ENCODE measurements at regions not wholly inside any gene's neighbourhood (a gene's known extent, or its start where the extent isn't known, plus 50 kb on each side); places are given as distances from the start of the nearest gene placed in this dataset.

DNA sequence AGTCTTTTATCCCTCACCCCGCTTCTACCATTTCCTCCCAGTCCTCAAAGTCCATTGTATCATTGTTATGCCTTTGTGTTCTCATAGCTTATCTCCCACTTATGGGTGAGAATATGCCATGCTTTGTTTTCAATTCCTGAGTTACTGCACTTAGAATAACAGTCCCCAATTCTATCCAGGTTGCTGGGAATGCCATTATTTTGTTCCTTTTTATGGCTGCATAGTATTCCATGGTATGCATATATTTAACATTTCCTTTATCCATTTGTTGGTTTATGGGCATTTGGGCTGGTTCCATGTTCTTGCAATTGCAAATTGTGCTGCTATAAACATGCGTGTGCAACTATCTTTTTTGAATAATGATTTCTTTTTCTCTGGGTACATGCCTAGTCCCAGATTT is 114.9 kb downstream of the VPREB1 start:
- TF ChIP-seq, protein P1, sequence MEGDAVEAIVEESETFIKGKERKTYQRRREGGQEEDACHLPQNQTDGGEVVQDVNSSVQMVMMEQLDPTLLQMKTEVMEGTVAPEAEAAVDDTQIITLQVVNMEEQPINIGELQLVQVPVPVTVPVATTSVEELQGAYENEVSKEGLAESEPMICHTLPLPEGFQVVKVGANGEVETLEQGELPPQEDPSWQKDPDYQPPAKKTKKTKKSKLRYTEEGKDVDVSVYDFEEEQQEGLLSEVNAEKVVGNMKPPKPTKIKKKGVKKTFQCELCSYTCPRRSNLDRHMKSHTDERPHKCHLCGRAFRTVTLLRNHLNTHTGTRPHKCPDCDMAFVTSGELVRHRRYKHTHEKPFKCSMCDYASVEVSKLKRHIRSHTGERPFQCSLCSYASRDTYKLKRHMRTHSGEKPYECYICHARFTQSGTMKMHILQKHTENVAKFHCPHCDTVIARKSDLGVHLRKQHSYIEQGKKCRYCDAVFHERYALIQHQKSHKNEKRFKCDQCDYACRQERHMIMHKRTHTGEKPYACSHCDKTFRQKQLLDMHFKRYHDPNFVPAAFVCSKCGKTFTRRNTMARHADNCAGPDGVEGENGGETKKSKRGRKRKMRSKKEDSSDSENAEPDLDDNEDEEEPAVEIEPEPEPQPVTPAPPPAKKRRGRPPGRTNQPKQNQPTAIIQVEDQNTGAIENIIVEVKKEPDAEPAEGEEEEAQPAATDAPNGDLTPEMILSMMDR (IDR thresholded peaks at IDR 0.05) = no peak
- TF ChIP-seq POLR2A (IDR thresholded peaks at IDR 0.05) = no peak

Measured in adrenal gland (tissue), 5 donors.